HG02798 (cell line): ENCODE measurements at regions not wholly inside any gene's neighbourhood (a gene's known extent, or its start where the extent isn't known, plus 50 kb on each side); places are given as distances from the start of the nearest gene placed in this dataset.
"Not testable (repeated sequence)": the region's sequence is repeated elsewhere in the genome, so short reads cannot be mapped to it uniquely, and the experiment has no call there.

ENCODE experiments used
- ATAC-seq: cut with Tn5 transposase; IDR thresholded peaks from one replicate; pipeline ENCODE4 v1.9.1; 2021; ENCODE audit warnings: mild to moderate bottlenecking; ENCODE audit not compliant: unreplicated experiment, poor library complexity

DNA sequence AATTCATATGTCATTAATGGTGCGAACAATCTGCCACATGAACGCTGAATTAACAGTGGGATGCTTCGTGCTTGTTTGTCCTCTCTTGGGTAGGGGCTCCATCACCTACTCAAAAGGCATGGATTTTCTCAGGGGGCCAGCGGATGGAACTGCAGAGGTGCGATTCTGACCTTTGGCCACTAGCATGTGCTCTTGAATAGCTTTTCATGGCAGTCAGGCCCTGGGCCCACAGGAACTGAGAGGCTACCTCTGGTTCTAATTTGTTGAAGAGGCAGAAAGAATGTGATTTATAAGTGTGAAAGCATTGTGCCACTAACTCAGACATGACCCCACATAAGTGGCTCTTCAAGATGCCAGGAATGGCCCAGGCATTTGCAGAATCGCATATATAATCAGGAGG, 283.2 kb downstream of the INSIG2 start:
- ATAC-seq, result no peak

DNA sequence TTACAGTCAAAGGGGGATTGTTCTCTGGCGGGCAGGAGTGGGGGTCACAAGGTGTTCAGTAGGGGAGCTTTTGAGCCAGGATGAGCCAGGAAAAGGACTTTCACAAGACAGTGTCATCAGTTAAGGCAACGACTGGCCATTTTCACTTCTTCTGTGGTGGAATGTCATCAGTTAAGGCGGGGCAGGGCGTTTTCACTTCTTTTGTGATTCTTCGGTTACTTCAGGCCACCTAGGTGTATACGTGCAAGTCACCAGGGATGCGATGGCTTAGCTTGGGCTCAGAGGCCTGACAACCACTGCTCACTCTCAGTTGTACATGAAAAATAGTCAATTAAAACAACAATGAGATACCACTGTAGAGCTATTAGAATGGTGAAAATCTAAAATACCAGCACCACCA, 281.2 kb downstream of the INSIG2 start:
- ATAC-seq, result not testable (repeated sequence)

DNA sequence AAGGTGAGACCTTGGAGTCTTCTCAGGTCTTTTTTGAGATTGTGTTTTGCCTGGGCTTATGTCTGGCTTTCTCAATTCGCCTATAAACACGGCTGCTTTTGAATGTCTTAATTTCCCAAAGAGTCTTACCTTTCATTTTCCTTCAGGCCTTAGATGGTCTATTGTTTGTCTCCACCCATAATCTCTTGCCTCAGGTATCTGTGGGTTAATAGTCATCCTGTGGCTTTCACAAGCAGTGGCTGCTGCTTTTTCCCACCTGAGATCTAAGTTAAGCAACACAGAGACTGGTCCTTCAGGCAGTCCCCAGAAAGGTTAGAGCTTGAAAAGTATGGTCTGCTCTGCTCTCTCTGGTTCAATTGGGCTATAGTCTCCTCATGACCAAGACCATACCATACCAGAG, 275.3 kb downstream of the INSIG2 start:
- no peak for ATAC-seq

DNA sequence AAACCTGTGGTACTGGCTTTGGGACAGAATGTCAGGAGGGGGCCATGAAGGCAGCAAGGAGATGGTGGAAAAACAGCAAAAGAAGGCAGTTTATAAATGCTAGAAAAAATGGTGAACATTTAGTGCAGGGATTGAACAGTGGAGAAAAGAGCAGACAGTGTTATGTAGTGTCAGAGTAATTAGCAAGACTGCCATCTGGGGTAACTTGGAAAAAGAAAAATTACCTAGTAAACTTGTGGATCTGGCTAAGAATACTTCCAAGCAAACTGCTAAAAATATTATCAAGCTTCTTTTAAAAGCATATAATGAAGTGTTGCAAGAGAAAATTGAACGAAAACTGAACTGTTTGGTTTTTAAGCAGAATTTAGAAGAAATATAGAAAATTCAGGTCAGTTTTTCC, 267.8 kb downstream of the INSIG2 start:
- no peak for ATAC-seq

DNA sequence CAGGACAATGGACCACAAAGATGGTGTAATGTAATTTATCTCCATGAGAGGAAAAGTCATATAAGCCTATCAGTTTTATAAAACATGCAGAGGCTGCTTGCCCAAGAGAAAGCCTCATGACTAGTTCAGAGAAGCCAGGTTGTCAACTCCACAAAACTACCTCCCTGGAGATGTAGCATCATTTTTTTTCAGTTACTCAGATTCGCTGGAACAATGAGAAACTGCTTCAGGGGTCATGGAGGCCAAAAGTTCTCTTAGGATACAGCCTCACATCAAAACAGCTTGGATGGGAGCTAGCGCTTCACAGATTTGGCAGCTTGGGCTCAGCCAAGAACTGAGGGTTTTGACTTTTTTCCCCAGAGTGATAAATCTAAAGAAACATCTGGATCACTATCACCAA, 263.5 kb downstream of the INSIG2 start:
- ATAC-seq, result no peak

DNA sequence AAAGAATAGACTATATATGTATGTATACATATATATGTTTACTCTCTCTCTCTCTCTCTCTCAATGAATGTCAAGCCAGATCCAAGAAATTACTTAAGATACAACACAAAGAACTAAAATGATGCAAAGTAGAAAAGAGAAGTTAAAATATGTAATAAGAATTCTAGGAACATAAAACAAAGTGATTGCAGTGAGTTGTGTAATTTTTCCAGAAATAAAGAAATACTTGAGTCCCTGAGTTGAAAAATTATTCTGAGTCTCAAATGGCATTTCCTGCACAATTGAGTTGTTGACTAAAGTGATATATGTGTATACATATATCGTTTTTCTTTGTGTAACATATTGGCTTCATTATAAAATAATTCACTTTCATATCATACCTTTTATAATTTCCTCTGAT, 262.4 kb downstream of the INSIG2 start:
- no peak for ATAC-seq

DNA sequence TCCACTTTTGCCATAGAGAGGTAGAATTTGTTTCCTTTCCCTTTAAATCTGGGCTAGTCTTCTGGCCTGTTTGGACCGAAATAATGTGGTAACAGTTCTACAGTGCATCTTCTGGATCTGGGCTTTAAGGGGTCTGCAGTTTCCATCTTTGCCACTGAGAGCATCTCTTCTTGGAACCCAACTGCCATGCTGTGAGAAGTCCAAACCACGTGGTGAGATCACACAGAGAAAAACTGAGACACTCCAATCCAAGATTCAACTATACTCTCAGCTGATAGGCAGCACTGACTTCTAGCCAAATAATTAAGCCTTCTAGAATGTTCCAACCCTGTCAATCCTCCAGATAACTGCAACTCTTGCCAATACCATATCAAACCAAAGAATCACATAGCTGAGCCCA, 261.1 kb downstream of the INSIG2 start:
- ATAC-seq, result no peak

DNA sequence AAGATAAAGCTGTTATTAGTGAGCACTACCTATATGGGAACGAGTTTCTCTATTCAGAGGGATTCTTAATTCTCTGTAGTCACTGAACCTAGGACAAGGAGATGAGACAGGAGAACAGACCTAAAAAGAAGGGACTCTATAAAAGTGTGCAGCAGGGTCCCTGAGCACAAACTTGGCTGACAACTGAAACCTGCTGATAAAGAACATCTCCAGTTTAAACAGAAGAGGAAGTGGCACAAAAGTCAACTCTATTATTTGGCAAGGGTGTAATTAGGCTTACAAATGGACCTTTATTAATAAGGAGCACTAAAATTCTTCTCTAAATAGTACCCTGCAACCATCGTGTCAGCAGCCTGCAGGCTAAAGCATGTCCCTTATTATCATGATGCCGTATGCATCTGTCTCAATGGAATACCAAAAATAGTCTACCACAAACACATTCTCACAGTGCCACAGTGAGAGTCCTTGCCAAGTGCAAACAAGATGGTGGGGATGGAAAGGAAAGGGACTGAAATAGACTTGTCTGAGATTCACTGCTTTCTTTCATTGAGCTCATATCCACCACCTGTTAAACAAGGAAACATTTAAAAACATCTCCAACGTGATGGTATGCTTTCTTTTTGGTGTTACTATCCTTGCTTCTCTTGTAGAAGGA, 260.2 kb downstream of the INSIG2 start:
- no peak for ATAC-seq

DNA sequence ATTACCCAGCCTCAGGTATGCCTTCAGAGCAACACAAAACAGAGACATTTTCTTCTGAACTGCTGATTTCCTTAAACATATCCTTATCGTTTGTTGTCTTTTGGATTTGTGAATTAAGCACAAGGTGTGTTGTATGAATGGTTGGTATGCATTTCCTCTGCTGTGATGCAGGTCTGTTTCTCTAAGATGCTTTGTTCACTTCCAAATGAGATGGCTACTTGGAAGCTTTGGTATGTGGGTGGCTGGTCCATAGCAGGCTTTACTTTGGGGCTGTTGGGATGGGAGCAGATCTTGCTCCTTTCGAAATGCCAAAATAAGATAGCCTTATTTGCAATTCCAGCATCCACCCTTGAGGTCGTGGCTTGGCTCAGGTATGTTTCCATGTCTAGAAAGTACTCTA, 257.2 kb downstream of the INSIG2 start:
- ATAC-seq, result no peak

DNA sequence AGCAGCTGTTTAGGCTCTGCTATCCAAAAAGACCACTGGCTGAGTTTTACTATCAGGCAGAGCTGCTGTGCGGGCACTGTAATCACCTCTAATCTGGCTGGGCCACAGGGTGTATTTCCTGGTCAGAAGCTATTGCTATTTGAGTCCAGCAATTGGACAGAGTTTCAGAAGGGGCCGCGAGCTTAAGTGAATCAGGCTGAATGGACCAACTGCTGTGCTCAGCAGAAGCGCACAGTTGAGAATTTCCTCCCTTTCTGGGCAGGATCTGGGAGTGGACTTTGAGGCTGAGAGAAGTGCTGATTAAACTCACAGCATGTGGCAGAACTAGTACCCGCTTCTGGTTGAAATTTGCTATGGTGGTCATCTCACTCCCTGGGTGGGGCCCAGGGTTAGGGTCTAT, 251.8 kb downstream of the INSIG2 start:
- no peak for ATAC-seq

DNA sequence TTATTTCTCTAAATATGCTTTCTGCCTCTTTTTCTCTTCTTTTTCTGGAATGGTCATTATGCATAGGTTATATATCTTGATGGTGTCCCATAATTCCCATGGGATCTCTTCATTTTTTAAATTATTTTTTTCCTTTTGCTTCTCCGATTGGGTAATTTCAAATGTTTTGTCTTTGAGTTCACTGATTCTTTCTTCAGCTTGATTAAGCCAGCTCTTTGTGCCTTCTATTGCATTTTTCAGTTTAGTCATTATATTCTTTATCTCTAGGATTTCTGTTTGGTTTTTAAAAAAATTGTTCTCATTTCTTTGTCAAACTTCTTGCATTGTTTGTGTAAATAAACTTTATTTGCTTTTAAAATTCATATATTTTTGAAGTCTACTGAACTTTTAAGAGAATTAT, 251.1 kb downstream of the INSIG2 start:
- ATAC-seq, result no peak

DNA sequence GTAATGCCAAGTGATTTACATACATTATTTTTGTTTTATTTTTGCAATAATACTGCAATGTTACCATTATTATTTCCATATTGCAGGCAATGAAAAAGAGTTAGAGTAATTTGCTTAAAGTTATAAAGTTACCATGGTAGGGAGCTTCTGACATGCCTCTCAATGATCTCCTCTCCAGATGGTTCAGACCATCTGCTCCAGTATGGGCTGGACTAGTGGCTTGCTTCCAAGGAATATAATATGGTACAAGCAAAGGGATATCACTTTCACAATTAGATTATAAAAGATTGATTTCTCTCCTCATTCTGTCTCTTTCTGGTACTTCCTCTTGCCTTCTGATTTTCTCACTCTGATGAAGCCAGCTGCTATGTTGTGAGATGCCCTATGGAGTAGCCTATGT, 245.4 kb downstream of the INSIG2 start:
- ATAC-seq, result no peak

DNA sequence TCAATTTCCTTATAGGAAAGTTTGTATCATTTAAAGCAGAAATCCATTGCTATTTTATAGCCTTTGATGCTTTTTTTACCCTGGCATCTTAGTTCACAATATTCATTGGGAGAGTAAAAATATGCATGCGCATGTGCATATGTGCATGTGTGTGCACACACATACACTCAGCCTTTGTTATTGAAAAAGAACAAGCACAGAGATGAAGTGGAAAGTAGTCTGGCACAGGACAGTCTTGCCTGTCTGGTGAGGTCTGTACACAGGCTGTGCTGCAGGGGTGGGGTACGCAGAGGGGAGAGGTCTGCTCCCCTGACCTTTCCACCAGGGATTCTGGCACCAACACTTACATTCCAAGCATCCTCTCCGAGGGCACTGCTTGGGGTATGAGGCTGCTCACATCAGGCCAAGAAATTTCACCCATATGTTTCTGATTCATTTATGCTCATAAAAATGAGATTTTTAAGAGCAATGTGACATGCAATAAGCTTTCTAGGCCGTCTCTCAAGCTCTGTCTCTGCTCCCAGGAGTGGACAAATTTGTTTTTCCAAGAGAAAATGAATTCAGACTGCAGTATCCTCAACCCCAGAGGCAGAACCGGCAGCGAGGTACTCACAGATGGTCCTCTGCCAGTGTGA, 237.2 kb downstream of the INSIG2 start:
- no peak for ATAC-seq

DNA sequence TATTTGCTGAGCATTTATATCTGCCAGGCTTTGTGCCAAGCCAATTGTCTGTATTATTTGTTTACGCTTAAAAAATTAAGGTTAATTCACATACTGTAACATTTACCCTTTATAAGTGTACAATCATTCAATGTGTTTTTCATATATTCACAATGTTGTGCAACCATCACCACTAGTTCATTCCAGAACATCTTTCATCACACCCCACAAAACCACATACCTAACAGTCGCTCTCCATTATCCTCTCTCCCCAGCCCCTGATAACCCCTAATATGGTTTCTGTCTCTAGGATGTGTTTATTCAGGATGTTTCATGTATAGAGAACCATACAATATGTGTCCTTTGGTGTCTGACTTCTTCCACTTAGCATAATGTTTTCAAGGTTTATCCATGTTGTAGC, 234.1 kb downstream of the INSIG2 start:
- no peak for ATAC-seq

DNA sequence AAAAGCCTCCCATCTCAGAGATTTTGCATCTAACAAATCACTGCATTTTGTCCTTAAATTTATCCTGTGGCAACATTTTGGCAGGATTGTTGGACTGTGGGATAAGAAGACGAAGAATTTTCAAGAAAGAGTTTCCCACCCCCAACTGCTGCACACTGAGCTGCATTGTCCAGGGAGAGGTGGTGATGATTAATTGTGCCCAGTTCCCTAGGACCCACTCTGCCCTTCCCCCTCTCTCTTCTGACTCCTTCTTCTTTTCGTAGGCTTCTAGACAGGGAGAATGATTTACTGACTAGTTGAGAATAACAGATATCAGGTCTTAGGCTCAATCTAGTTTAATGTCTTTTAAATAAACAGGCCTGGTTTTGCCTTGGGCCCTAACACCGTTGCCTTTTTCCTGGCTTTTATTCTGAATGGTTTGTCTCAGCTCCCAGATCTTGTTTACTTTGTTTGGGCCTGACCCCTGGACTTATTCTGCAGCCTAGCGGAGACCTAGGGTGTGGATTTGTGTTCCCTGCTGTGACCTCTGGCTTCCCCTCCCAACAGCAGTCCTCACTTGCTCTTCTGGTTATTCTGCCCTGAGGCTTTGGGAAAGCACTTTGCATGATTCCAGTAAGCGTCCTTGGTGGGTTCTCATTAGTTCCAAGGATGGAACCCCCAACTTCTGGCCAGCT, 233.3 kb downstream of the INSIG2 start:
- no peak for ATAC-seq

DNA sequence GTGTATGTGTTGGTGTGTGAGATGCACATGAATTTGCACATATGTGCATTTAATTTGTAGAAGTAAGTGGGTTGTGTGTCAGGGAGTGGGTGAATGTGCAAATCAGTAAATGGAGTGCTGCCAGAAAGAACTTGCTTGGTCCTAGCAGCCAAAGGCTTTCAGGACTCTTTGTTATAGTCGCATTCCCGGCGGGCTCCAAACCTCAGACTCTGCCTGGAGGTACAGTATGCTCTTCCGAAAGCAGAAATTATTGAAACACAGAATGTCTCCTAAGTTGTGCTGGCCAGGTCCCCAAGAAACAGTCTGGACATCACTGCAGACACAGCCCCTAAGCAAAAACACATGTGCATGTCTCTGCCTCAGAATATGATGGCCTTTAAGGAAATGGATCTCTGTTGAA, 232.4 kb downstream of the INSIG2 start:
- ATAC-seq, result no peak

DNA sequence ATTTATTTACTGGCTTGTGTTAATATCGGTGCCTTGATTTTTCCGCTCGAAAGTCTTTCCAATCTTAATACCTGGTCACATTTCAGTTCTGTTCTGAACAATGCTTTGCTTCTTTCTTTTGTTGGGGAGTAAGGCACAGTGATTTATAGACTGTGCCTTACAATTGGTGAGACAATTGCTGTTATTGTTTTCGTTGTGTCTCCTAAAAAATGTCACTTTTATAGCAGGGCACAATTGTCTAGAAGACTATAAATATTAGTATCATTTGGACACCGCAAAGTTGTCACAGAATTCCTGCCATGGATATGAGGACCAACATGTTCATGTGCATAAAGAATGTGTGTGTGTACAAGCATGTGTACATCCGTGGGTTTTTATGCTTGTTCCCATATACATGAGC, 231.9 kb downstream of the INSIG2 start:
- no peak for ATAC-seq

DNA sequence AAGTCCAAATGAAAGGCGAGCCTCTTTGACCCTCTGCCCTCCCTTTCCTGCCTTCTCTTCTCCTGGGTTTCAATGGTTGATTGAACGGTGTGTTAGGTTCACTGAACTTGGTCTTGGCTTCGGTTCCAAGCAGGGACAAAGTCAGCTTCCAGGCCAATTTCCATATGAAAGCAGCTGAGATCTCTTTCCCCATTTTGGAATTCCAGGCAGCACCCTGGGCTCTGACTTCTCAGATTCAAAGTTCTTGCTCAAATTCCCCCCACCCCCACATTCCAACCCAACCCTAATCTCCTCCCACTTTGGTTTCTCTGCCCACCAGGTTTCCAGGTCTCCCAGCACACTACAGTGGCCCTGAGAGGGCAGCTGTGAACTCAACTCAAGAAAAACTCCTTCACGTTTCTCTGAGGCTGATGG, 231.0 kb downstream of the INSIG2 start:
- no peak for ATAC-seq

DNA sequence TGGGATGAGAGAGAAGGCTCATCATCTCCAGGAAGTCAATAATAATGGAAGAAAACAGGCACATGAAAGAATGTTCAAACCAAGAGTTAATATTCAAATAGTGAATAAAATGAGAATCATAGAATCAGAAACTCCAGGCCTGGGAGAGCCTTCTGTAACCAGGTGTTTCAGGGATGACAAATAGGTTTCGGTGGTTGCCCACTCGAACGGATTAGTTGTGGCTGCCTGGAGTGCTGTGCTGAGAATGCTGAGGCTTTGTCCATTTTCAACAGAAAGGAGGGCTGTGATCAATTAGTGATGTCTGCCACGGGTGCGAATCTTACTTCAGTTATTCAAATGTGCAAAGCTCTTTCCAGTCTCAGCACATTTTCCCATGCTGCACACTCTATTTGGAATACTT, 227.3 kb downstream of the INSIG2 start:
- ATAC-seq, result no peak

DNA sequence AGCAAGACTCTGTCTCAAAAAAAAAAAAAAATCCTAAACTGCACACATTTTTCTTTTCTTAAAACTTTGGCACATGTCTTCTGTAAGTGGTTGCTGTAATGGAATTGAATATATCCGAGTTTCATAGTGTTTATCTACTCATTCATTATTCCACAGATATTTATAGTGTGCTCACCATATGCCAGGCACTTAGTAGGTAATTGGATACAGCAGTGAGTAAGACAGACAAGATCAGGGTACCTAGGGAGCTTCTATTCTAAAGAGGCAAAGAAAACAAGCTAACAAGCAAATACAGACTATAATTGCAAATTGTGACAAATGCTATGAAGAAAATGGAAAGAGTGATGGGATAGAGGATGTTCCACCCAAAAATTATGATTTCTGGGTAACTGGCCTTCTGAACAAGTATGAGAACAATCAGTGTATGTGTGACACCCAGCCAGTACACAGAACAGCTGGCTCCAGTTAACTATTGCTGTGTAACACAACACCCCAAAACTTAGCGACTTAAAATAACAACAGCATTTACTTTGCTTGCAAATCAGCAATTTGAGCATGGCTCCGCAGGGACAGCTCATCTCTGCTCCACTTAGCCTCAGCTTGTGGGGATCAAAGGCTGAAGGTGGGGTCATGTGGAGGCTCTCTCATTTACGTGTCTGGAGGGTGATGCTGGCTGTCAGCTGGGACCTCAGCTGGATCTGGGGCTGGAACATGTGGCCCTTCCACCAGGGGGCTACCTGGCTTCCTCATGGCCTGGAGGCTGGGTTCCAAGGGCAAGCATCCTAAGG, 224.9 kb downstream of the INSIG2 start:
- no peak for ATAC-seq
